ENCODE measurements at regions not wholly inside any gene's neighbourhood (a gene's known extent, or its start where the extent isn't known, plus 50 kb on each side); places are given as distances from the start of the nearest gene placed in this dataset.
"Not testable (repeated sequence)": the region's sequence is repeated elsewhere in the genome, so short reads cannot be mapped to it uniquely, and the experiment has no call there.

- DNase-seq: no peak
These were observed 52.6 kb downstream of the TCF20 start for GRCh38 chr22:42217752-42218280.

GRCh38 chr22:42217019-42217751 lies 53.3 kb downstream of the TCF20 start:
- no peak for DNase-seq

- DNase-seq: no peak
These were observed 55.6 kb downstream of the TCF20 start for GRCh38 chr22:42214633-42215415.

GRCh38 chr22:42208362-42208761 lies 62.1 kb downstream of the TCF20 start:
- no peak for DNase-seq

GRCh38 chr22:42207918-42208317 lies 62.5 kb downstream of the TCF20 start:
- DNase-seq: no peak

GRCh38 chr22:42203609-42204008 lies 66.8 kb downstream of the TCF20 start:
- DNase-seq: no peak

- peak; percentile 46 for DNase-seq
These were observed 67.8 kb downstream of the TCF20 start for GRCh38 chr22:42202669-42203068.

- no peak for DNase-seq
These were observed 68.4 kb downstream of the TCF20 start for GRCh38 chr22:42202048-42202447.

GRCh38 chr22:42199025-42199424 lies 68.4 kb upstream of the CYP2D6 start:
- DNase-seq: no peak

GRCh38 chr22:42198226-42198625 lies 67.6 kb upstream of the CYP2D6 start:
- no peak for DNase-seq

- DNase-seq: no peak
These were observed 65.8 kb upstream of the CYP2D6 start for GRCh38 chr22:42196454-42196853.

GRCh38 chr22:42194953-42195352 lies 64.3 kb upstream of the CYP2D6 start:
- no peak for DNase-seq

GRCh38 chr22:42194104-42194851 lies 63.7 kb upstream of the CYP2D6 start:
- DNase-seq: no peak

- DNase-seq: no peak
These were observed 61.9 kb upstream of the CYP2D6 start for GRCh38 chr22:42192547-42192946.

- DNase-seq: no peak
These were observed 59.7 kb upstream of the CYP2D6 start for GRCh38 chr22:42190274-42190673.

- DNase-seq: no peak
These were observed 59.2 kb upstream of the CYP2D6 start for GRCh38 chr22:42189761-42190160.

- no peak for DNase-seq
These were observed 58.3 kb upstream of the CYP2D6 start for GRCh38 chr22:42188808-42189447.

GRCh38 chr22:42187646-42188045 lies 57.0 kb upstream of the CYP2D6 start:
- DNase-seq: no peak

GRCh38 chr22:42185915-42186439 lies 55.4 kb upstream of the CYP2D6 start:
- DNase-seq: no peak

- no peak for DNase-seq
These were observed 54.2 kb upstream of the CYP2D6 start for GRCh38 chr22:42184852-42185251.

- DNase-seq: not testable (repeated sequence)
These were observed 53.0 kb upstream of the CYP2D6 start for GRCh38 chr22:42183461-42184059.

GRCh38 chr22:42180349-42180842 lies 49.8 kb upstream of the CYP2D6 start:
- peak; percentile 20 for DNase-seq

All from stimulated activated CD4-positive, alpha-beta T cell treated with anti-CD3 and anti-CD28 coated beads, Interleukin-12 subunit alpha, Interleukin-12 subunit beta, amount 100 ng/mL, for 4 hours (primary cell).